AG04449 (cell line): ENCODE measurements at regions not wholly inside any gene's neighbourhood (a gene's known extent, or its start where the extent isn't known, plus 50 kb on each side); places are given as distances from the start of the nearest gene placed in this dataset.
A peak's percentile ranks its signal among the peaks of the same experiment; 100 is the strongest.

Experiments used
- CTCF ChIA-PET: fragments of 350-600 bp; formaldehyde crosslinking; extraction: SDS; loops from one replicate; lab custom pipeline; 2021; ENCODE audit warnings: antibody characterized with exemption; lab: Yijun Ruan, JAX
- POLR2A ChIA-PET: fragments of 400-600, 350-600 bp; formaldehyde crosslinking; extraction: SDS; loops from one replicate; lab custom pipeline; 2020; ENCODE audit warnings: antibody characterized with exemption, inconsistent platforms; lab: Yijun Ruan, JAX
- DNase-seq: peaks from one replicate; pipeline ENCODE4 v3.0.0-alpha.2; 2010; ENCODE audit warnings: low read depth, low spot score
- H3K4me3 ChIP-seq: 2 replicates; pipeline ENCODE4 v1.5.1; 2011; ENCODE audit warnings: low read depth, mild to moderate bottlenecking, control low read depth, low read length
- TF ChIP-seq, protein P1 (sequence below): IDR thresholded peaks from one replicate; pipeline ENCODE4 v1.5.1; 2011; ENCODE audit warnings: mild to moderate bottlenecking, moderate library complexity, low read length, control low read depth, inconsistent platforms; ENCODE audit not compliant: insufficient read depth; ENCODE audit errors: missing control alignments

DNA sequence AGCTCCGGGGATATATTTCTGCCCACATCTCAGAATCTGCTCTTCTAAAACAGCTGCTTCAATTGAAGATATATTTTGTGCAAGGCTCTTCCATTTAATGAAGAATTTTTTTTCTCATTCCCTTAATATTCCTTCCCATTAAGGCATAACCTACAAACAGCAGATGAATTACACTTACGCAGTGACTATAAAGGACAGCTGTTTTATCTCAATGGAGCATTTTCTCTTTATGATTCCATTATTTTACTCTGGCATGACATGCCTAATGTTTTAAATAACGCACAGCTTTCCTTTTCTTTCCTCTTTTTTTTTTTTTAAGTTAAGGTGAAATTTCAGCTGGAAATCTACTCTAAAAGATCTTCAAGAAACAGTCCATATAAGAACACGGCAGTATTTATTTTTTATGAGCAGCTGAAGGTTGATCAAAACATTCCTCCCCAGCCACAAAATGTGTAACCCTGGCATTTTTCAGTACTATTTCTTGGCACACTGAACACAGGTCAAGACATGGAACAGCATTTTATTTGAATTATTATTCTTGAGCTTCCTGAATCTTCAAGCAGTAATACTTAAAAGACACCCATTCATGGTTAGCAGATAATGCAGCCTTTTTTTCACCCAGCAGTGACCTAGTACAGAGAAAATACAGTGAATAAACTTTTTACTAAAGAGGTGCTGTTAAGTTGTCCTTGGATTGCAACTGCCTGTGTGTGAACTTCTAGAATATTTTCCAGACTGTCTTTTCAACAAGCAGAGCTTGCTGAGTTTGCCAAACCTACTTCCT lies 118.1 kb upstream of the FOXN3 start:
- no peak overlapping the region for H3K4me3 ChIP-seq
- CTCF ChIA-PET, result interaction anchor here (1.3 kb wide), 1 partner anchor 380 kb away, joined by 4 read pairs; no protein-coding TSS in a partner anchor
- POLR2A ChIA-PET, result no interaction called here
- TF ChIP-seq, protein P1, sequence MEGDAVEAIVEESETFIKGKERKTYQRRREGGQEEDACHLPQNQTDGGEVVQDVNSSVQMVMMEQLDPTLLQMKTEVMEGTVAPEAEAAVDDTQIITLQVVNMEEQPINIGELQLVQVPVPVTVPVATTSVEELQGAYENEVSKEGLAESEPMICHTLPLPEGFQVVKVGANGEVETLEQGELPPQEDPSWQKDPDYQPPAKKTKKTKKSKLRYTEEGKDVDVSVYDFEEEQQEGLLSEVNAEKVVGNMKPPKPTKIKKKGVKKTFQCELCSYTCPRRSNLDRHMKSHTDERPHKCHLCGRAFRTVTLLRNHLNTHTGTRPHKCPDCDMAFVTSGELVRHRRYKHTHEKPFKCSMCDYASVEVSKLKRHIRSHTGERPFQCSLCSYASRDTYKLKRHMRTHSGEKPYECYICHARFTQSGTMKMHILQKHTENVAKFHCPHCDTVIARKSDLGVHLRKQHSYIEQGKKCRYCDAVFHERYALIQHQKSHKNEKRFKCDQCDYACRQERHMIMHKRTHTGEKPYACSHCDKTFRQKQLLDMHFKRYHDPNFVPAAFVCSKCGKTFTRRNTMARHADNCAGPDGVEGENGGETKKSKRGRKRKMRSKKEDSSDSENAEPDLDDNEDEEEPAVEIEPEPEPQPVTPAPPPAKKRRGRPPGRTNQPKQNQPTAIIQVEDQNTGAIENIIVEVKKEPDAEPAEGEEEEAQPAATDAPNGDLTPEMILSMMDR, result no peak
- peak; percentile 33 for DNase-seq

DNA sequence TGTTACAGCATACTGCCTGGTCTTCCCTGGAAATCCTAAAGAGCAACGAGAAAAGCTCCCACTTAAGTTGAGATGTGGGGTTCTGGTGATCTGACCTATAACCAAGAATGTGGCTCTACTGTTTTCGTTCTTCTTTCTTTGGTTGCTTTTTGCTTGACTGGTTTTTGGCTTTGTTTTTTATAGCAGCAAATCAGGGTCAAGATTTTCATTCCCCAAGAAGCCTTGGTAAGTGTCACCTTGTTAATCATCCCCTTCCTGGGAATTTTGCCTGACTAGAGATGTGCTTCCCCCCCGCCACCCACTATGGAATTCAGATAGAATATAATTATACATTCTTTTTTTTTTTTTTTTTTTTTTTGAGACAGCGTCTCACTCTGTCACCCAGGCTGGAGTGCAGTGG lies 116.7 kb upstream of the FOXN3 start:
- no peak for DNase-seq
- POLR2A ChIA-PET, result no interaction called here
- CTCF ChIA-PET, result no interaction called here
- TF ChIP-seq, protein P1, result no peak
- H3K4me3 ChIP-seq, result no peak overlapping the region

DNA sequence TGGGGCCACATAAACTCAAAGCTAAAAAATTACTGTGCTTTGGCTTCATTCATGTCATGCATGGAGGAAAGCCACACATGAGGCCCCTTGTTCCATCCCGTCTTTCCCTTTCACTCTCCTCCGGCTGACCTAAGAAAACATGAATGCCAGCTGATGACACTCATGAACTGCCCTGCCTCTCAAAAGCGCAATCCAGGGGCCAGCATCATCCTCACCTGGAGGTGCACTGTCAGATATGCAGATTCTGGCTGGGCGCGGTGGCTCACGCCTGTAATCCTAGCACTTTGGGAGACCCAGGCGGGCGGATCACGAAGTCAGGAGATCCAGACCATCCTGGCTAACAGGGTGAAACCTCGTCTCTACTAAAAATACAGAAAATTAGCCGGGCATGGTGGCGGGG lies 116.1 kb upstream of the FOXN3 start:
- CTCF ChIA-PET, result no interaction called here

DNA sequence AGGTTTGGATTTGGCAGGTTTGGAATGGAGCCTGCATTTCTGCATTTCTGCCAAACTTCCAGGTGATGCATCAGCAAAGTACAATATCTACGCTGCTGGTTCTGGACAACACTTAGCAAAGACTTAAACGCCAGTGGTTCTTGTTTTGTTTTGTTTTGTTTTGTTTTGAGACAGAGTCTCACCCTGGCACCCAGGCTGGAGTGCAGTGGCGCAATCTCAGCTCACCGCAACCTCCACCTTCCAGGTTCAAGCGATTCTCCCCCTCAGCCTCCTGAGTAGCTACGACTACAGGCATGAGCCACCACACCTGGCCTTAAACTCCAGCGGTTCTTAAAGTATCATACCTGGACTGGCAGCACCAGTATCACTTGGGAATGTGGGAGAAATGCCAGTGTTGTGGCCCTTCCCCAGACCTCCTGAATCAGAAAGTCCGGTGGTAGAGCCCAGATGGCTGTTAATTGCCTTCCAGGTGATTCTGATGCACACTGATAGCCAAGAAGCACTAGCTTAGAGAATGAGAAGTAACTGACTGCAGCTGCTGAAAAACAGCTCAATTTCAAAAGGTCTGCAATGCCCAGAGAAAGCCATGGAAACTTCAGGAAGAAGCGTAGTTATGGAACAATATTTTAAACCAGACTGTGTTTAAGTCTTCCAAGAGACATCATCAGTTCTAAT lies 114.8 kb upstream of the FOXN3 start:
- TF ChIP-seq, protein P1, result no peak
- CTCF ChIA-PET, result no interaction called here
- no peak for DNase-seq

More for the DNA sequence above, 116.1 kb upstream of the FOXN3 start:
- no peak overlapping the region for H3K4me3 ChIP-seq
- POLR2A ChIA-PET, result no interaction called here
- no peak for DNase-seq
- TF ChIP-seq, protein P1, result no peak

DNA sequence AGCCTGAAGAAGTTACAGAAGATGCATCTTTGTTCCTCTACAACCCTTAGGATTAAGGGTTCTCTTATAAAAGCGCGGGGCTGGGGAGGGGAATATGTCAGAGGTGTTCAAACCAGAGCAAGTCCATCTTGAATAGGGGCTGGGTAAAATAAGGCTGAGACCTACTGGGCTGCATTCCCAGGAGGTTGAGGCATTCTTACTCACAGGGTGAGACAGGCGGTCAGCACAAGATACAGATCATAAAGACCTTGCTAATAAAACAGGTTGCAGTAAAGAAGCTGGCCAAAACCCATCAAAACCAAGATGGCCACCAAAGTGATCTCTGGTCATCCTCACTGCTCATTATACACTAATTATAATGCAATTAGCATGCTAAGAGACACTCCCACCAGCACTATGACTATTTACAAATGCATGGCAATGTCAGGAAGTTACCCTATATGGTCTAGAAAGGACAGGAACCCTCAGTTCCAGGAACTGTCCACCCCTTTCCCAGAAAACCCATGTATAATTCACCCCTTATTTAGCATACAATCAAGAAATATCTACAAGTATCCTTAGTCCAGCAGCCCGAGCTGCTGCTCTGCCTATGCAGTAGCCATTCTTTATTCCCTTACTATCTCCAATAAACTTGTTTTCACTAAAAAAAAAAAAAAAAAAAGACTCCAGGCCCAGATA lies 108.1 kb upstream of the FOXN3 start:
- TF ChIP-seq, protein P1, result no peak
- ChIA-PET POLR2A (interaction anchor here (0.6 kb wide), 1 partner anchor 687 kb away, joined by 3 read pairs; no protein-coding TSS in a partner anchor), CTCF (no interaction called here)
- DNase-seq, result no peak
- H3K4me3 ChIP-seq, result no peak overlapping the region

More for the DNA sequence above, 114.8 kb upstream of the FOXN3 start:
- POLR2A ChIA-PET, result no interaction called here
- H3K4me3 ChIP-seq, result no peak overlapping the region

DNA sequence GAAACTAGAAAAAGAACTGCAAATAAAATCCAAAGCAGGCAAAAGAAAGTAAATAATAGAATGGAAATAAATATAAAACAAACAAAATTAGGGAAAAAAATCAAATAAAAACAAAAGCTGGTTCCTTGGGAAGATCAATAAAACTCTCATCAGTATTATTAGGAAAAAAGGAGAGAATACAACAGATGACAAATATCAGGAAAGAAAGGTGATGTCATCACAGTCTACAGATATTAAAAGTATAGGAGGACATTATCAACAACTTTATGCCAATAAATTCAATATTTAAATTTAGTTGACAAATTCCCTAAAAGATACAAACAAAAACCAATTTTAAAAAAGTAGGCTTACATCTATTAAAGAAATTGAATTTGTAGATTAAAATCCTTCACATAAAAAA lies 107.4 kb upstream of the FOXN3 start:
- no peak for DNase-seq
- no peak overlapping the region for H3K4me3 ChIP-seq
- TF ChIP-seq, protein P1, result no peak
- POLR2A ChIA-PET, result no interaction called here
- CTCF ChIA-PET, result no interaction called here
